ENCODE measurements at regions not wholly inside any gene's neighbourhood (a gene's known extent, or its start where the extent isn't known, plus 50 kb on each side); places are given as distances from the start of the nearest gene placed in this dataset.

GRCh38 chr4:187413564-187414358, 581.8 kb upstream of the ZFP42 start:
- Histone ChIP-seq H3K18ac (ENCODE audit: extremely low read depth, low read length) (no peak overlapping the region), H3K4me1 (replicated peaks in 1 of 4; ENCODE audit: control insufficient read depth in 3 of 4, insufficient read depth in 4 of 4, low read length in 3 of 4) (no peaks in the 10 kb centered on the region), H2AFZ (ENCODE audit: low read length) (no peak overlapping the region), H3K79me2 (ENCODE audit: control insufficient read depth in 1 of 2, insufficient read depth in 2 of 2, low read length in 2 of 2) (no peaks in the 10 kb centered on the region), H3K9me3 (ENCODE audit: insufficient read depth in 2 of 2, low read depth in 1 of 2, low read length in 1 of 2) (no peaks in the 10 kb centered on the region; a peak in 1 of 4 replicates), H3K56ac (replicated peaks; ENCODE audit: insufficient read length, low read depth, low read length) (no peak overlapping the region), H3K79me1 (ENCODE audit: low read depth, low read length) (no peaks in the 10 kb centered on the region), H4K20me1 (replicated peaks in 1 of 2; ENCODE audit: control insufficient read depth in 1 of 2, insufficient read depth in 2 of 2, low read length in 2 of 2) (no peaks in the 10 kb centered on the region), H2BK5ac (ENCODE audit: low read depth, low read length) (no peak overlapping the region), H3K14ac (ENCODE audit: insufficient read length) (no peak overlapping the region), H3K4ac (replicated peaks; ENCODE audit: insufficient read length, low read depth, low read length) (no peak overlapping the region), H3K36me3 (ENCODE audit: control insufficient read depth in 2 of 4, insufficient read depth in 4 of 4, low read length in 3 of 4) (no peaks in the 10 kb centered on the region), H3K9ac (replicated peaks in 1 of 4; ENCODE audit: extremely low read depth in 1 of 4, low read depth in 3 of 4, low read length in 3 of 4) (no peak overlapping the region), H2BK120ac (replicated peaks; ENCODE audit: low read depth, low read length) (no peak overlapping the region), H3K23me2 (ENCODE audit: low read depth, low read length) (no peaks in the 10 kb centered on the region), H3K4me2 (ENCODE audit: insufficient read depth in 1 of 2, low read depth in 2 of 2, low read length in 2 of 2) (no peak overlapping the region), H3K23ac (ENCODE audit: insufficient read length) (no peak overlapping the region), H2AK5ac (ENCODE audit: low read depth, low read length) (no peak overlapping the region), H4K8ac (ENCODE audit: extremely low read depth, insufficient read depth, low read length) (no peak overlapping the region), H3K4me3 (ENCODE audit: extremely low read depth in 1 of 4, insufficient read depth in 2 of 4, low read depth in 3 of 4, low read length in 4 of 4) (no peak overlapping the region), H4K5ac (ENCODE audit: insufficient read length, low read depth, low read length) (no peak overlapping the region), H2BK20ac (ENCODE audit: low read length) (no peak overlapping the region), H2BK15ac (ENCODE audit: low read length) (no peak overlapping the region), H3K27ac (ENCODE audit: low read depth, low read length) (no peak overlapping the region), H2BK12ac (ENCODE audit: low read depth, low read length) (no peak overlapping the region), H3K27me3 (replicated peaks in 1 of 4; ENCODE audit: control insufficient read depth in 3 of 4, extremely low read depth in 1 of 4, insufficient read depth in 3 of 4, low read length in 3 of 4) (no peaks in the 10 kb centered on the region), H4K91ac (replicated peaks; ENCODE audit: insufficient read length, low read length) (no peak overlapping the region)
- DNase-seq (ENCODE audit: low read depth in 1 of 2, low spot score in 2 of 2) (no peak), FAIRE-seq (no peak)
- POLR2A ChIA-PET (ENCODE audit: partially characterized antibody): no interaction called here
- 93% methylated on average over 4 of the region's 4 CpGs; no CpG with 5 or more reads in 1 of the 2 experiments for WGBS, 2 experiments (ENCODE audit: extremely low coverage in 1 of 2, insufficient coverage in 1 of 2, insufficient read length in 1 of 2, insufficient replicate concordance in 2 of 2, low coverage in 1 of 2, low lambda C conversion rate in 2 of 2, missing lambda C conversion rate in 1 of 2)
- CTCF ChIA-PET (ENCODE audit: partially characterized antibody): interaction anchor here (0.6 kb wide), 1 partner anchor 201 kb away, joined by 3 read pairs; no protein-coding TSS in a partner anchor
- TF ChIP-seq SAP30 (IDR thresholded peaks at IDR 0.05; ENCODE audit: insufficient read depth, insufficient replicate concordance, low read length) (no peak), PHF8 (conservative IDR thresholded peaks at IDR 0.05; ENCODE audit: low read depth, low read length) (no peak), GABPA (IDR thresholded peaks at IDR 0.05; ENCODE audit: borderline replicate concordance, insufficient read depth, low read length) (no peak)

Data from H1 (cell line).